ENCODE measurements at regions not wholly inside any gene's neighbourhood (a gene's known extent, or its start where the extent isn't known, plus 50 kb on each side); places are given as distances from the start of the nearest gene placed in this dataset.

GRCh38 chr11:105296386-105296785 lies 156.8 kb upstream of the CARD18 start:
- Mint-ChIP-seq H3K27ac (no peak overlapping the region), H3K9me3 (peaks cover 0 to 4% (median 0%) of the 10 kb centered on the region in 9 donors), H3K36me3 (no peaks in the 10 kb centered on the region), H3K4me3 (no peak overlapping the region), H3K27me3 (peaks cover 0 to 5% (median 0%) of the 10 kb centered on the region in 5 donors), H3K4me1 (no peaks in the 10 kb centered on the region)
- DNase-seq (no peak), ATAC-seq (no peak)
- POLR2A ChIA-PET = no interaction called here

DNA sequence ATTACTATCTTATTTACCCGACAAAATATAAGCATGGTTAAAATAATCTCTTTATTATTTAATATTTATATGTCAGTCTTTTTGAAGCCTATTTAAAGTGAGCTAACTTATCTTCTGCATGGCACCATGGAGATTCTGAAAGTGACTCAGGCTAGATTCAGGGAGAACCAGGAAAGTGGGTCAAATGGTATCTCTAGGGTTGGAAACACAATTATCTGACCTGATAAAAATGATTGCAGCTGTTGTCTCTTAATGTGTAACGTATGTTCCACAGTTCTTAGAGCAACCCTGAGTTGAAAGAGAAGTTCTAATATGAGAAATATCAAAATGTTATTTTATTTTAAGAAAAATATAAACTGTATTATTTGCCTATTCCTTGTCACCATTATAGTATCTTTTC lies 143.1 kb upstream of the CARD18 start:
- DNase-seq (no peak), ATAC-seq (no peak)
- Mint-ChIP-seq H3K4me3 (no peak overlapping the region), H3K27ac (no peak overlapping the region), H3K27me3 (peaks cover 2 to 27% (median 9%) of the 10 kb centered on the region in 5 donors), H3K36me3 (no peaks in the 10 kb centered on the region), H3K9me3 (peaks cover 0 to 2% (median 0%) of the 10 kb centered on the region in 9 donors), H3K4me1 (no peaks in the 10 kb centered on the region)
- POLR2A ChIA-PET = no interaction called here

DNA sequence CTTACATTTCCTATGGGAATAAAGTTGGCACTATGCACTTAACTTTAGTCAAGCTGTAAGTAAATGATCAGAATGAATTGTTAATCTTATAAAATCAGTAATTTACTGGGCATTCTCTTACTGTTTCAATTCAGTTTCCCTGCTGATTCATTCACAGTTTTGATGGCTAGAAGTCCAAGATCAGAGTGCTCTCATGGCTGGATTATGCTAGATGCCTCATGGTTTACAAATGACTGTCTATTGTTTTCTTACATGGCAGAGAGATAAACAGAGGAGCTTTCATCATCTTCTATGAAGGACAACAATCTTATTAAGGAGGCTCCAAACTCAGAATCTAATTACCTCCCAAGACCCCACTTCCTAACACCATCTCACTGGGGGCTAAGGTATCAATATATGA lies 135.1 kb upstream of the CARD18 start:
- Mint-ChIP-seq H3K27me3 (peaks cover 0 to 5% (median 0%) of the 10 kb centered on the region in 5 donors), H3K4me3 (no peak overlapping the region), H3K4me1 (no peaks in the 10 kb centered on the region), H3K9me3 (peaks cover 0 to 2% (median 0%) of the 10 kb centered on the region in 9 donors), H3K36me3 (no peaks in the 10 kb centered on the region), H3K27ac (no peak overlapping the region)
- POLR2A ChIA-PET = no interaction called here
- DNase-seq (no peak), ATAC-seq (no peak)

DNA sequence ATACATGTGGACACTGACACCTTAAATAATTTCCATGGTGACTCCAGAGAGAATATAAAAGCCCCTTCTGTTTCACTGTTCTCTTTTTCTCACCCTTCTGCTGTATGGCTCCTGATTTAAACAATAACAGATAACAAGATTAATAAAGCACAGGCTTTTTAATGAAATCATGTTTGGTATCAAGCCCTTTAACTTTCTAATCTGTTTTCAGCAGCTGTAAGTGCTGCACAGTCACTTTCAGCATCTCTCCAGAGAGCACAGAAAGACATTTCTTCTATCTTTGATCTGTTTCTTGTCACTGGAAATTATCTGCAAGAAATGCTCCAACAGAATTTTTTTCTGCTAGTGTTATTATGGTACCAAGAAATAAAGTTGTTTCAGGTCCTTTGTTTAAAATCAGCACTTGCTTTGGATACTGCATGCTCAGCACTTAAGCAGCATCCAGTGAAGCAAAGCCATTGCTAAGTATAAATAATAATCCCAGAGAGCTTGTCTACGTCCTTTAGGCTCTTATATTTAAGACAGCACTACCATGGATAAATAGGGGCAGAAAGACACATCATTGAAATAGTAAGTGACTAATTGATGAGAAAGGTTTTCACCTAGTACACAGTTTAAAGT lies 134.2 kb upstream of the CARD18 start:
- Mint-ChIP-seq H3K4me3 (no peak overlapping the region), H3K27ac (no peak overlapping the region), H3K9me3 (peaks cover 0 to 2% (median 0%) of the 10 kb centered on the region in 9 donors), H3K27me3 (peaks cover 0 to 5% (median 0%) of the 10 kb centered on the region in 5 donors), H3K36me3 (no peaks in the 10 kb centered on the region), H3K4me1 (no peaks in the 10 kb centered on the region)
- ATAC-seq (no peak), DNase-seq (no peak)
- POLR2A ChIA-PET = no interaction called here

GRCh38 chr11:105269862-105270261 lies 130.3 kb upstream of the CARD18 start:
- ATAC-seq = no peak
- H3K4me1 Mint-ChIP-seq = no peaks in the 10 kb centered on the region
- no peaks in the 10 kb centered on the region for H3K36me3 Mint-ChIP-seq
- no peak overlapping the region for H3K27ac Mint-ChIP-seq
- H3K9me3 Mint-ChIP-seq = peaks cover 0 to 2% (median 0%) of the 10 kb centered on the region in 9 donors
- peaks cover 0 to 5% (median 1%) of the 10 kb centered on the region in 5 donors for H3K27me3 Mint-ChIP-seq
- POLR2A ChIA-PET = no interaction called here
- no peak for DNase-seq
- H3K4me3 Mint-ChIP-seq = no peak overlapping the region

- DNase-seq (no peak), ATAC-seq (no peak)
- Mint-ChIP-seq H3K4me3 (no peak overlapping the region), H3K27me3 (peaks cover 0 to 5% (median 0%) of the 10 kb centered on the region in 5 donors), H3K27ac (no peak overlapping the region), H3K4me1 (no peaks in the 10 kb centered on the region), H3K9me3 (peaks cover 0 to 2% (median 0%) of the 10 kb centered on the region in 9 donors), H3K36me3 (no peaks in the 10 kb centered on the region)
- POLR2A ChIA-PET = no interaction called here
These were observed 129.0 kb upstream of the CARD18 start for GRCh38 chr11:105268404-105269062.

DNA sequence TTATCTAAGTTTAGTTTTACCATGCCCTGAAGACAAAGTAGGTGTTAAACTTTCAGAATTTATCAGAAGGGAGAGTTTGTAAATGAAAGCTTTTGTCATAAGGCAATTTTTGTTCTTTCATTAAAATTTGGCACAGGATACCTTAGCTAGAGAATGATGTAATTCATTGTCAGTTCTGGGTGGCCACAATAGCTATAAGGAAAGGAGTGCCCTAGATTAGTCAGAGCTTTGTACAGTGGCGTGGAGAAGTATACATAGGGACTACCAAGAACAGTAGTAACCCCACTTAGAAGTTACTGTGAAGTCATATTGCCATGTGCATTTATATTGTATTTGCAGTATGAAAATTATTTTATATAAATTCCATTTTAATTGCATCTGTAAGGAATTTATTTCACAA lies 126.3 kb upstream of the CARD18 start:
- peaks cover 0 to 13% (median 1%) of the 10 kb centered on the region in 5 donors for H3K27me3 Mint-ChIP-seq
- no peak overlapping the region for H3K27ac Mint-ChIP-seq
- H3K9me3 Mint-ChIP-seq = no peaks in the 10 kb centered on the region
- POLR2A ChIA-PET = no interaction called here
- no peak for DNase-seq
- no peak for ATAC-seq
- H3K4me1 Mint-ChIP-seq = no peaks in the 10 kb centered on the region
- no peaks in the 10 kb centered on the region for H3K36me3 Mint-ChIP-seq
- H3K4me3 Mint-ChIP-seq = no peak overlapping the region

GRCh38 chr11:105260976-105261375 lies 121.4 kb upstream of the CARD18 start:
- H3K27ac Mint-ChIP-seq = no peak overlapping the region
- no peaks in the 10 kb centered on the region for H3K4me1 Mint-ChIP-seq
- no peaks in the 10 kb centered on the region for H3K9me3 Mint-ChIP-seq
- DNase-seq (no peak), ATAC-seq (no peak)
- peaks cover 0 to 14% (median 1%) of the 10 kb centered on the region in 5 donors for H3K27me3 Mint-ChIP-seq
- H3K36me3 Mint-ChIP-seq = no peaks in the 10 kb centered on the region
- no peak overlapping the region for H3K4me3 Mint-ChIP-seq
- POLR2A ChIA-PET = no interaction called here

GRCh38 chr11:105245781-105246315 lies 106.3 kb upstream of the CARD18 start:
- POLR2A ChIA-PET = no interaction called here
- no peaks in the 10 kb centered on the region for H3K4me1 Mint-ChIP-seq
- DNase-seq (no peak), ATAC-seq (no peak)
- H3K9me3 Mint-ChIP-seq = peaks cover 0 to 3% (median 0%) of the 10 kb centered on the region in 9 donors
- H3K36me3 Mint-ChIP-seq = no peaks in the 10 kb centered on the region
- H3K4me3 Mint-ChIP-seq = no peak overlapping the region
- H3K27ac Mint-ChIP-seq = no peak overlapping the region
- peaks cover 0 to 7% (median 3%) of the 10 kb centered on the region in 5 donors for H3K27me3 Mint-ChIP-seq

- H3K36me3 Mint-ChIP-seq = no peaks in the 10 kb centered on the region
- POLR2A ChIA-PET = interaction anchor here (0.8 kb wide), 1 partner anchor 11 kb away, joined by 4 read pairs; no protein-coding TSS in a partner anchor
- no peak overlapping the region for H3K27ac Mint-ChIP-seq
- H3K4me1 Mint-ChIP-seq = no peaks in the 10 kb centered on the region
- H3K27me3 Mint-ChIP-seq = peaks cover 0 to 12% (median 3%) of the 10 kb centered on the region in 5 donors
- ATAC-seq = no peak
- no peak overlapping the region for H3K4me3 Mint-ChIP-seq
- DNase-seq = no peak
- peaks cover 0 to 5% (median 0%) of the 10 kb centered on the region in 9 donors for H3K9me3 Mint-ChIP-seq
These were observed 104.7 kb upstream of the CARD18 start for GRCh38 chr11:105244160-105244825.

GRCh38 chr11:105241136-105241535 lies 101.6 kb upstream of the CARD18 start:
- H3K27ac Mint-ChIP-seq = peak overlapping the region in 1 of 10 donors; percentile 9
- H3K27me3 Mint-ChIP-seq = peaks cover 0 to 12% (median 3%) of the 10 kb centered on the region in 5 donors
- H3K36me3 Mint-ChIP-seq = no peaks in the 10 kb centered on the region
- ATAC-seq = no peak
- no peaks in the 10 kb centered on the region for H3K4me1 Mint-ChIP-seq
- POLR2A ChIA-PET = no interaction called here
- no peak overlapping the region for H3K4me3 Mint-ChIP-seq
- peaks cover 0 to 5% (median 0%) of the 10 kb centered on the region in 9 donors for H3K9me3 Mint-ChIP-seq
- DNase-seq = no peak

GRCh38 chr11:105236664-105237063 lies 97.1 kb upstream of the CARD18 start:
- Mint-ChIP-seq H3K4me3 (no peak overlapping the region), H3K27ac (no peak overlapping the region), H3K27me3 (peaks cover 0 to 12% (median 0%) of the 10 kb centered on the region in 5 donors), H3K36me3 (no peaks in the 10 kb centered on the region), H3K4me1 (no peaks in the 10 kb centered on the region), H3K9me3 (peaks cover 0 to 5% (median 0%) of the 10 kb centered on the region in 9 donors)
- no peak for ATAC-seq
- no peak for DNase-seq
- POLR2A ChIA-PET = interaction anchor here (0.6 kb wide), 1 partner anchor 1131 kb away, joined by 3 read pairs; no protein-coding TSS in a partner anchor

GRCh38 chr11:105233285-105233684 lies 93.7 kb upstream of the CARD18 start:
- no peaks in the 10 kb centered on the region for H3K4me1 Mint-ChIP-seq
- POLR2A ChIA-PET = no interaction called here

More at GRCh38 chr11:105233285-105233684, 93.7 kb upstream of the CARD18 start:
- no peak overlapping the region for H3K4me3 Mint-ChIP-seq
- H3K9me3 Mint-ChIP-seq = no peaks in the 10 kb centered on the region
- ATAC-seq (no peak), DNase-seq (no peak)
- H3K27me3 Mint-ChIP-seq = peaks cover 0 to 14% (median 7%) of the 10 kb centered on the region in 5 donors
- no peak overlapping the region for H3K27ac Mint-ChIP-seq
- no peaks in the 10 kb centered on the region for H3K36me3 Mint-ChIP-seq
